ENCODE measurements at regions not wholly inside any gene's neighbourhood (a gene's known extent, or its start where the extent isn't known, plus 50 kb on each side); places are given as distances from the start of the nearest gene placed in this dataset.

DNA sequence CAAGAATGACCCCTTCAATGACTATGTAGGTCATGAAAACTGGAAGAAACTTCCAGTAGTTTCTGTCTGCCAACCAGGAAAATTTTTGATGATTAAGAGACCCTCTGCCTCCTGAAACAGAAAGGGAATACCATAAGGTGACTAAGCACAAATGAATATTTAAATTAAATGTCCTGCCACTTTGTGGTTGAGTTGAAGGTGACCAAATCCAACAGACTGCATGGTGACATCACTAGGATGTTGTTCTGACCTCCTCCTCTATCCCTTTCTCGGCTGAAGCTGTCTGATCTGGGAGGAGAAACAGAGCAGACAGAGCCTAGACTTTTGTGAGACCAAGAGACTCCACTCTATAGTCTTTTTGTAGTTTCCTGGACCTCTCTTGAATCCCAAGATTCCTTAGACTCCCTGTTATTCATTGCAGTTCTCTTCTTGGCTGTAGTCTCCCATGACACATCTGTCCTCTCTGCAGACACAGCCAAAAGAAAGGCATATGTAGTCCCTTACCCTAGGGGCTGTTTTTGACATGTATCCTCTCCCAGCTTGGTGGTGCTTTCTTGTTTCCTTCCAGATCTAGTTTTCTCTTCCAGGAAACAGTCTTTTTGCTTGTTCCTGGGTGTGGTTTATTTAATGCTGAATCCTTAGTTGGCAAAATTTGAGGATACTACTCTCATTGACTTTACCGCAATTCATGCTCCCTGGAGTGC, 55.2 kb upstream of the UBE3A start:
- no peak overlapping the region for H3K4me3 ChIP-seq (replicated peaks; ENCODE audit: low read depth, low read length)
- no peak for DNase-seq (ENCODE audit: low read depth)
- TF ChIP-seq, protein P1, sequence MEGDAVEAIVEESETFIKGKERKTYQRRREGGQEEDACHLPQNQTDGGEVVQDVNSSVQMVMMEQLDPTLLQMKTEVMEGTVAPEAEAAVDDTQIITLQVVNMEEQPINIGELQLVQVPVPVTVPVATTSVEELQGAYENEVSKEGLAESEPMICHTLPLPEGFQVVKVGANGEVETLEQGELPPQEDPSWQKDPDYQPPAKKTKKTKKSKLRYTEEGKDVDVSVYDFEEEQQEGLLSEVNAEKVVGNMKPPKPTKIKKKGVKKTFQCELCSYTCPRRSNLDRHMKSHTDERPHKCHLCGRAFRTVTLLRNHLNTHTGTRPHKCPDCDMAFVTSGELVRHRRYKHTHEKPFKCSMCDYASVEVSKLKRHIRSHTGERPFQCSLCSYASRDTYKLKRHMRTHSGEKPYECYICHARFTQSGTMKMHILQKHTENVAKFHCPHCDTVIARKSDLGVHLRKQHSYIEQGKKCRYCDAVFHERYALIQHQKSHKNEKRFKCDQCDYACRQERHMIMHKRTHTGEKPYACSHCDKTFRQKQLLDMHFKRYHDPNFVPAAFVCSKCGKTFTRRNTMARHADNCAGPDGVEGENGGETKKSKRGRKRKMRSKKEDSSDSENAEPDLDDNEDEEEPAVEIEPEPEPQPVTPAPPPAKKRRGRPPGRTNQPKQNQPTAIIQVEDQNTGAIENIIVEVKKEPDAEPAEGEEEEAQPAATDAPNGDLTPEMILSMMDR (IDR thresholded peaks at IDR 0.05; ENCODE audit: low read length, missing control alignments): no peak

DNA sequence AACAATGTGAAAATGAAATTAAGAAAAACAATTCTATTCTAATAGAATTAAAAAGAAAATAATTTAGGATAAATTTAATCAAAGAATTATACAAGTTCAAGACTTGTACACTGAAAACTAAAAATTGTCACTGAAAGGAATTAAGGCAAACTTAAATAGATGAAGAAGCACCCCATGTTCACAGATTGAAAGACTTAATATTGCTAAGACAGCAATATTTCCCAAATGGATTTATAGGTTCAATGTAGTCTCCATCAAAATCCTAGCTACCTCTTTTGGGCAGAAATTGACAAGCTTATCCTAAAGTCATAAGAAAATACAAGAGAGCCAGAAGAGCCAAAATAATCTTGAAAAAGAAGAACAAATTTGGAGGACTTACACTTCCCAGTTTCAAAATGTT, 53.5 kb upstream of the UBE3A start:
- TF ChIP-seq, protein P1 (IDR thresholded peaks at IDR 0.05; ENCODE audit: low read length, missing control alignments): no peak
- no peak overlapping the region for H3K4me3 ChIP-seq (replicated peaks; ENCODE audit: low read depth, low read length)
- no peak for DNase-seq (ENCODE audit: low read depth)

All from fibroblast of pulmonary artery (primary cell).